Thyroid gland (tissue), 4 donors: ENCODE measurements at regions not wholly inside any gene's neighbourhood (a gene's known extent, or its start where the extent isn't known, plus 50 kb on each side); places are given as distances from the start of the nearest gene placed in this dataset.

Experiments
- DNase-seq, 2 donors: peaks; one replicate each; pipeline ENCODE4 v3.0.0-alpha.2; 2019
- H3K27ac ChIP-seq, 3 donors: fragments of 200-600 bp; sonication (generic); 1 replicate in 2 of 3; 2 replicates in 1 of 3; pipeline ENCODE4 v1.5.1; 2016 to 2019; ENCODE audit warnings: mild to moderate bottlenecking in 1 of 3, moderate library complexity in 1 of 3
- H3K27me3 ChIP-seq: fragments of 200-600 bp; sonication (generic); one replicate; pipeline ENCODE4 v1.5.1; 2019
- H3K36me3 ChIP-seq, 2 donors: fragments of 200-600 bp; sonication (generic); one replicate each; pipeline ENCODE4 v1.5.1; 2016 to 2019
- H3K4me1 ChIP-seq, 2 donors: fragments of 200-600 bp; sonication (generic); one replicate each; pipeline ENCODE4 v1.5.1; 2017 to 2019
- H3K4me3 ChIP-seq, 3 donors: fragments of 200-600 bp; sonication (generic); replicated peaks in 1 of 3; 1 replicate in 2 of 3; 2 replicates in 1 of 3; pipeline ENCODE4 v1.5.1; 2016; ENCODE audit warnings: mild to moderate bottlenecking in 1 of 3
- H3K9me3 ChIP-seq: fragments of 200-600 bp; sonication (generic); one replicate; pipeline ENCODE4 v1.5.1; 2017
- CTCF ChIP-seq, 6 experiments: fragments of 200-600 bp in 3 of 6; fragments of 450-650 bp in 3 of 6; sonication (generic) in 3 of 6; IDR thresholded peaks; one replicate each; pipeline ENCODE4 v1.5.1; 2016 to 2019; ENCODE audit warnings: antibody characterized with exemption in 6 of 6, mild to moderate bottlenecking in 2 of 6, inconsistent platforms in 1 of 6, moderate library complexity in 1 of 6
- POLR2A ChIP-seq, 2 donors: fragments of 450-650 bp; IDR thresholded peaks; one replicate each; pipeline ENCODE4 v1.6.1; 2017; ENCODE audit warnings: antibody characterized with exemption in 2 of 2, mild to moderate bottlenecking in 2 of 2, moderate library complexity in 1 of 2
- WGBS, 2 donors: methylation state at CpG; one replicate each; pipeline ENCODE4 v1.1.5; 2017; 5-methylcytosine and 5-hydroxymethylcytosine counted together
- intact Hi-C: fragments of 100-400 bp; cut with DNase I; formaldehyde crosslinking; loops from one replicate; pipeline ENCODE4 v1.15.1; 2023

DNA sequence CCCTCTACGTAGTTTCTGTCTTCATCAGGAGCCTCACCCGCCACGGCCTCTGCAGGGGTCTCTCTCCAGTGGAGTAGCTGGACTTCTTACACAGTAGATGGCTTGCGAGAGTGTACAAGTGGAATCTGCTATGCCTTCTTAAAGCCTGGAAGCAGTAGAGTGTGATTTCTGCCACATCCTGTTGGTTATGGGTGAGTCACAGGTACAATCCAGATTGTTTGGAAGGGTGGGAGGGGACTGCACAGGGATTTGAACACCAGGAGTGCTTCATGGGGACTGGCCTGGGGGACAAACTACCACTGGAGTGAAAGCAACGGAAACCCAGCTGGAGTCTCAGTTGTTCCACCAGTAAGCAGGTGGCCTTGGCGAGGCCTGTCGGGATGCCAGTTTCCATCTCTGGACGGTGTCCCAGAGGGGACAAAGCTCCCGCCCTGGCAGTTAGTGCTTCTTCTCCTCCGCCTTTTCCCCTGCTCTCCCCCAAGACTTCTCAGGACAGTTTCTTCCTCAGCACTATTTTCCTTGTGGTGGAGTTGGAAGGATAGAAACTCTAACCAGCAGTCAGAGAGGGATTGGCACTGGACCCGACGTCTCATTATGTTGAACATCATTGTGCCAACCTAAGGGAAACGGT, 85.0 kb upstream of the RCN1 start:
- Histone ChIP-seq H3K4me1 (no peaks in the 10 kb centered on the region), H3K27me3 (no peaks in the 10 kb centered on the region), H3K27ac (no peak overlapping the region), H3K9me3 (no peaks in the 10 kb centered on the region), H3K4me3 (no peak overlapping the region), H3K36me3 (no peaks in the 10 kb centered on the region)
- TF ChIP-seq CTCF (IDR thresholded peaks at IDR 0.05), result no peak
- no peak for TF ChIP-seq POLR2A (IDR thresholded peaks at IDR 0.05)
- DNase-seq, result no peak
- intact Hi-C loops, result no loop called here
- 87 to 89% methylated on average over 13 of the region's 13 CpGs for WGBS, 2 donors

DNA sequence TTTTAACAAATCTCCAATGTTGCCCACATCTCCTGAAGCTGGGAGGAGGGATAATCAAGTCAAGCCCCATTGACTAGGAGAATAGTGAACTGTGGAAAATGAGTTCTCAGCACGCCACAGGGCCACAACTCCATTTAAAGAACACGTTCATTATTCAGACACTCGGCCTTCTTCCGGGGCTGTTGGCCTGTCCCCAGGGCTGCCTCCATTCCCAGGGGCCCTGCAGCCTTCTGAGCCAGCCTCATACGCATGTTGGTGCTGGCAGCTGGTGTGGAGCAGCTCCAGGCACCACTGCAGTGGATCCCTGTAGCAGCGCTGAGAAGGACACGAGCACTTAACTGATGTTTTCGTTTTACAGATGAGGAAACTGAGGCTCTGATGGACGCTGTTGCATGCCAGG, 87.5 kb upstream of the RCN1 start:
- Histone ChIP-seq H3K27ac (no peak overlapping the region), H3K27me3 (no peaks in the 10 kb centered on the region), H3K36me3 (no peaks in the 10 kb centered on the region), H3K4me3 (no peak overlapping the region), H3K9me3 (no peaks in the 10 kb centered on the region), H3K4me1 (no peaks in the 10 kb centered on the region)
- 67 to 78% methylated on average over 9 of the region's 9 CpGs for WGBS, 2 donors
- DNase-seq, result no peak
- TF ChIP-seq POLR2A (IDR thresholded peaks at IDR 0.05), result no peak
- intact Hi-C loops, result no loop called here

DNA sequence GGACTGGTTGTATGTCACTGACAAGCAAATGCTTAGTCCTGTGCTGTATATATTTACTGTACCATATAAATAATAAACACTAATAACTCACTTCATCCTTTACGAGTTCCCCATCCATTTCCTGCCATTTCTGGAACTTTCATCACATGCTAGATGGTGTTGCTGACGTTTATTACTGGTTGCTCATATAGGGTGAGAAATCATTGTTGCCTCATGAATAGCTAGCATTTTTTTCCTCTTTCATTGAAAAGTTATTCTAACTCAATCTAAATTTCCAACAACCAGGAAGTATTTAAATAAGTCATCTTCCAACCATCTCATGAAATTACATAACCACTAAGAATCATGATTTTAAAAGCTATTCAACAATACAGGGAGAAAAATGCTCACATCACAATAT, 88.6 kb upstream of the RCN1 start:
- intact Hi-C loops, result no loop called here
- no peaks in the 10 kb centered on the region for H3K36me3 ChIP-seq
- TF ChIP-seq POLR2A (IDR thresholded peaks at IDR 0.05) (no peak), CTCF (IDR thresholded peaks at IDR 0.05) (no peak)
- H3K4me3 ChIP-seq, result no peak overlapping the region
- H3K27ac ChIP-seq, result no peak overlapping the region
- H3K9me3 ChIP-seq, result no peaks in the 10 kb centered on the region
- no peak for DNase-seq
- no peaks in the 10 kb centered on the region for H3K27me3 ChIP-seq
- WGBS, 2 donors, result 62 to 65% methylated on average over 2 of the region's 2 CpGs
- H3K4me1 ChIP-seq, result no peaks in the 10 kb centered on the region

GRCh38 chr11:31997955-31998354, 92.9 kb upstream of the RCN1 start:
- H3K36me3 ChIP-seq, result no peaks in the 10 kb centered on the region
- H3K9me3 ChIP-seq, result no peaks in the 10 kb centered on the region
- no peak for DNase-seq
- no peaks in the 10 kb centered on the region for H3K4me1 ChIP-seq
- intact Hi-C loops, result no loop called here
- H3K27ac ChIP-seq, result no peak overlapping the region
- TF ChIP-seq CTCF (IDR thresholded peaks at IDR 0.05) (no peak), POLR2A (IDR thresholded peaks at IDR 0.05) (no peak)
- no peaks in the 10 kb centered on the region for H3K27me3 ChIP-seq
- WGBS, 2 donors, result 70 to 71% methylated on average over 2 of the region's 2 CpGs
- no peak overlapping the region for H3K4me3 ChIP-seq

DNA sequence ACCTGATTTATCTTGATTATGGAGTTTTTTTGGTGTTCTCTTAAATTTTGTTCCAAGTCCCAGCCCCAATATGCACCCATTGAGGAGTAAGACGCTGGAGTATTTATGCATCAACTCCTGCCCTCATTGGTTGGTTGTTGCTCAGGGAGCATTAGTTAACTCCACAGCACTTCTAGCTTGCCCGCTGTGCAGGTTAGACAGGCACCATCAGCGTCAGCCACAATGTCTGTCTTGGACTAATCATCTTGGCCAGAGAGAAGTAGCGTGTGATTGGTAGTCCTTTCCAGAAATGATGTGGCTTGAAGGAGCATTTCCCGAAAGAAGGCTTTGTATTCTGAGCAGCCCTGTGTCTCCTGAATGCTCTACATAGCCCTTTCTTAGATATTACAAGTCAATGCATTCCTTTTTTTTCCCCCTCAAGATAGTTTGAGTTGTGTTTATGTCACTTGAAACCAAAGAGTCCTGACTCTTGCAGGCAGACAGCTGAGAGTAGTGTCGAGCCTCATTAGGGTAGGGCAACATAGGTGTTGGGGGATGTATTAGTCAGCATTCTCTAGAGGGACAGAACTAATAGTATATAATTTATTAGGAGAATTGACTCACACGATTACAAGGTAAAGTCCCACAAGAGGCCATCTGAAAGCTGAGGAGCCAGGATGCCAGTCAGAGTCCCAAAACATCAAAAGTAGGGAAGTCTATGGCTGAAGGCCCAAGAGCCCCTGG, 94.6 kb upstream of the RCN1 start:
- Histone ChIP-seq H3K27me3 (no peaks in the 10 kb centered on the region), H3K36me3 (no peaks in the 10 kb centered on the region), H3K4me3 (no peak overlapping the region), H3K27ac (no peak overlapping the region), H3K9me3 (no peaks in the 10 kb centered on the region), H3K4me1 (no peaks in the 10 kb centered on the region)
- no peak for DNase-seq
- TF ChIP-seq POLR2A (IDR thresholded peaks at IDR 0.05), result no peak
- no peak for TF ChIP-seq CTCF (IDR thresholded peaks at IDR 0.05)
- intact Hi-C loops, result no loop called here
- 85% methylated on average over 7 of the region's 7 CpGs for WGBS, 2 donors
